ENCODE measurements at regions not wholly inside any gene's neighbourhood (a gene's known extent, or its start where the extent isn't known, plus 50 kb on each side); places are given as distances from the start of the nearest gene placed in this dataset.
A peak's percentile ranks its signal among the peaks of the same experiment; 100 is the strongest.

DNA sequence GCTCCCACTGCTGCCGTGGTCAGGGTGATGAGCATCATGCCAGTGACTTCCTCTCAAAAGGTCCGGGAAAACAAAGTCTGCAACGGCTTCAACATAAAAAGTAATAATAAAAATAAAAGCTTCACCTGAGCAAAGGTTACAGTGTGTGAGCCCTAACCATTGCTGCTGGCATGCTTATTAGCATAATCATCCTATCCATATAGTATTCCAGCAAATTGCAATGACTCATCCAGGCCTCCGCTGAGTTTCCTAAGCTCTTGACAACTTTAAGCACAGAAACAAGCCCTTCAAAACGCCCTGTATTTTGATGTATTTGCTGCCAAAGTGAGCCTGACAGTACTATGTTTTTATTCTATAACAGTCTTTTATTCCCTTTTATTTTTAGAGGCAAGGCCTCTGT, 100.5 kb downstream of the AASDH start:
- DNase-seq = no peak

DNA sequence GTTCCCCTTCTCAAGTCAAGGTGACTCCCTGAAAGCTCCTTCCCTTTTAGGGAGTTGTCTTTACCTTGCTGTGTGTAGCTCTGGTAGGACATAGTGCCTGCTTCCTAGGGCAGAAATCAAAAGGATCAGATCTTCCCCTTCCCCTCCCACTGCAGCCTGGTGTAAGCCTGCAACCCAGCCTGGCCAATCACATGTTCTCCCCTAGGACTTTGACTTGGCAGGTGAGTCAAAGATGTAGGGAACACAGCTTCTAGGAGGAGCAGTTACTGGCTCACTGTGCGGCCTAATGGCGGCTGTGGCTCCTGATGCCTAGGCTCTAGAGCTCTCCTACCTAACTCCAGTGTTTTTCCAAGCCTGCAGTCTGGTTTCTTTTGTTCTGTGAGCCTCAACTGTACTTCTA, 103.9 kb downstream of the AASDH start:
- no peak for DNase-seq

DNA sequence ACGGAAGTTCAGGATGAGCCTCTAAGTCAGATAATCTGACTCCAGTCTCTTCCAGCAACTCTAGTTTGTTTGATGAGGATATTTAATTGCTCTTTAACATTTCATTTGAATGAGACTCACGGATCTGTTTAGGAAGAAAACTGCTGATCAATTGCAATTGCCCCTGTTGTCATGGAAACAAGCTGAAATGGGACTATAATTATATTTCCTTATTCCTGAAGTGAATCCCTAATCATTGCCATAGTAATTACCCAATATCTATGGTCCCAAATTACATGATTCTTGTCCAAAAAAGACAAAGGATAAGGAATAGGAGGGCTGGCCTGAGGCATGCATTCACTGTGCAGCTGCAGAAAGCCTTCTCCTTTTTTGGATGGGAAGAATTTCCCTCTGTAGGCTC, 105.3 kb downstream of the AASDH start:
- no peak for DNase-seq

DNA sequence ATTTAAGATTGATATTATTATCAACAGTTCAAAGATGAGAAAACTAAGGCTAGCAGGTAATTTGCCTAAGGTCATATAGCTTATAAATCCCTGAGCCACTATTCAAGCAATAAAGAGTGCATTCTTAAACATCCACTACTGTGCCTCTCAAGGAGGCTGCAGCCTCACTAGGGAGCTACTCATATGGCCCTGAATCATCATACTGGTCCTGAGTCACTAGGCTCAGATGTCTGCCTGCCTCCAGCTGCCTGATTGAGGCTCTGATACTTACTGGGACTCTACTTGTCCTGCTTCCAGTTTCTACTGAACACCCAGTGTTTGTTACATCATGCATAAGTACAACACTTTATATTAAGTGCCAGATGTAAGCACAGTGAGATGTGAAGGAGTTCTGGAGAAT, 110.7 kb downstream of the AASDH start:
- no peak for DNase-seq

DNA sequence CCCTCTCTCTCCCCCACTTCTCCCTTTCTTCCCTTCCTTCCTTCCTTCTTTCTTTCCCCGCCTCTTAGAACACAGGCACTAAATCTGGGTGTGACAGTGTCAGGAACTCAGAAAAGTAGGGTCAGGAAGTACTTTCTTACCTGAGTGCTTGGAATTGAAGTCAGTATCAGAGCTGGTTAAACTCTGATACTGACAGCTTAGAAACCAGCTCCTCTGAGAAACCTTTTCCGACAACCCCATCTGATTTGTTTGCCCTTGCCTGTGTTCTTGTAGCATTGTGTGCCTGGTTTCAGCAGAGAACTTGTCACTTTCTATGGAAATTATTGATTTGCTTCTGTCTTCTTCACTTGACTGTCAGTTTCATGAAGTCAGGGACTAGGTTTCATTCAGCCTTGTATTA, 113.9 kb downstream of the AASDH start:
- no peak for DNase-seq

- DNase-seq = no peak
Observed at GRCh38 chr4:56272927-56273326, 114.4 kb downstream of the AASDH start.

- no peak for DNase-seq
Observed at GRCh38 chr4:56272003-56272402, 115.3 kb downstream of the AASDH start.

- no peak for DNase-seq
Observed at GRCh38 chr4:56271131-56271530, 116.2 kb downstream of the AASDH start.

GRCh38 chr4:56267558-56267957, 119.7 kb downstream of the AASDH start:
- DNase-seq = no peak

DNA sequence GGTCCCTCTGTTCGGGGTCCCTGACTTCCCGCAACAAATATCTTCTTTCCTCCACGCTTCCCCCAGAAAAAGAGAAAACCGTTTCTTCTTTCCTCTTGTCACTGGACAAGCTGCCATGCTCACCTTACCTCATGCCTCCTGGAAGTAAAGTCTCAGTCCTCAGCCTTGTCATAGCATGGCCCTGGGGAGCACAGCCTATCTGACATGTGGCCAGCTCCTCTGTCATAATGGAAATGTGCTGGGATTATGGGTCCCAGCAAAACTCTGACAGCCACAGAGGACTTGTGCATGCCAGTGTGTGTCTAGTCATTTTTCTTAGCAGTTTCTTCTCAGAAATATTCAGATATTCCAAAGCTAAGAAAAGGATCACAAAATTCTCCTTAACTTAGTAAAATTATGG, 122.4 kb downstream of the AASDH start:
- DNase-seq = no peak

GRCh38 chr4:56261027-56261426, 126.3 kb downstream of the AASDH start:
- peak; percentile 49 to 65 for DNase-seq

- DNase-seq = no peak
Observed at GRCh38 chr4:56260320-56260719, 127.0 kb downstream of the AASDH start.

- DNase-seq = no peak
Observed at GRCh38 chr4:56259655-56260054, 127.6 kb downstream of the AASDH start.

GRCh38 chr4:56255820-56256219, 131.5 kb downstream of the AASDH start:
- no peak for DNase-seq

GRCh38 chr4:56253666-56254305, 133.5 kb downstream of the AASDH start:
- DNase-seq = no peak

DNA sequence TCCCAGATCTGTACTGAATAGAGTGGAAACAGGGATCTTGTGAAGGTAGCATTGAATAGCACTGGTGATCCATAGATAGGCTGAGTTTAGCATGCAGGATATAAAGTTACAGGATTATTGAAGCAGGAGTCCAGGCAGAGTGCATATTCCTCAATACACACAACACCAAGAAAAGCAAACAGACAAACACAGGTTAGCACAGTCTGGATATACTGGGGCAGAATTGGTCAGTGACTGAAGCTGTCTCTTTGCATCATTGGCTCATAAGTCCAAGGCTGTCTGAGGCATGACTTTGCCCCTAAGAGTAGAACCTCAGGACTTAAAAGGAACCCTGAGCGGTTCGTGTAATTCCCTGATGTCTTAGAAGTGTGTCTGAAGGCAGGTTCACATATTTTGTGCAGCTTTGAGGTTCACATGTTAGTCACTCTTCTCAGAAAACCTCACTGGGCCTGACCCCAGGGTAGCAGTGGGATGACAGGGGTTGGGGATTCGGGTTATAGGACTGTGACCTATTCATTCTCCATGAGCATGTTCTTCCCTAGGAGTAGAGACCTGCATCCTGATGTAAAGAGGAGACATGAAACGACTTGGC, 134.6 kb downstream of the AASDH start:
- no peak for DNase-seq

DNA sequence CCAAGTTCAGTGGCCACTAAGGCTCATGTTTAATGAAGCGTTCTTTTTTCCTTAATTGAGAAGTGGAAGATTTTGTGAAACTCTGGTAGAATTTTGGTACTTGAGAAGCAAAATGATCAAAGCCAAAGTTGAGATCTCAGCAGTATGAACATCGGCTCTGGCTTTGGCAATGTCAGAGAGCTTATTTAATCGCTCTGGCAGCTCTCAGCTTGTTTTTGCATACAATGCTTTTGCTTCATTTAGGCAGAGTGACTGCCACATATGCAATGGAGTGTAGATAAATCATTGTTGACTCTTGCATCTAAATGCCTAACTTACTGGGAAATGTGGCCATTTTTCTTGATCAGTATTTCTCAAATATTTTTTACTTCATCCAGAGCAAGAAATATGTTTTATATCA, 135.7 kb downstream of the AASDH start:
- no peak for DNase-seq

DNA sequence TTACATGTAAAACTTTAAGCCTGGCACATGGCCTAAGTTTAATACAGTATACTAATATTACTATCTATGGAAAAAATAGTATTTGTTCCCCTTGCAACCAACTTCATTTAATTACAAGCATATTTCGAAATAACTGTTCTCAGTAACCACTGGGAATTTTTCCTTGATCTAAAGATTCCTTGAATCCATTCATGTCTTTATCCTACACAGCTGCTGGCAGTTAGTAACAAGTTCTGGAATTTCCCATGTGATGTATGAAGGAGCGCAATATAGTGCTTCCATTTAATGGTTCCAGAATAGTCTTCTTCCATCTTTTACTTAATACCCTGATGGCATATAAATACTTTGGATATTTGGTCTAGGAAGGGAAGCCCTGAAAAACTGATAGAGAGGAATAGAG, 136.5 kb downstream of the AASDH start:
- DNase-seq = no peak

DNA sequence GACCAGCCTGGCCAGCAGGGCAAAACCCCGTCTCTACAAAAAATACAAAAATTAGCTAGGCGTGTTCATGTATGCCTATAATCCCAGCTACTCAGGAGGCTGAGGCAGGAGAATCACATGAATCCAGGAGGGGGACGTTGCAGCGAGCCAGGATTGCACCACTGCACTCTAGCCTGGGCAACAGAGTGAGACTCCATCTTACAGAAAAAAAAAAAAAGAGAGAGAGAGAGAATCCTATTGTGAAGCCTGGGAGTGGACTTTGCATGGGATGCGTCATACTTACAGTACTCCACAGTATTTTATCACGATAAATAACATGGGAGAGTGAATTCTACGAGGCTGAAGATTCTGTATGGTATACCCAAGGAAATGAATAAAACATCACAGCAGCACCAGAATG, 139.6 kb downstream of the AASDH start:
- no peak for DNase-seq

DNA sequence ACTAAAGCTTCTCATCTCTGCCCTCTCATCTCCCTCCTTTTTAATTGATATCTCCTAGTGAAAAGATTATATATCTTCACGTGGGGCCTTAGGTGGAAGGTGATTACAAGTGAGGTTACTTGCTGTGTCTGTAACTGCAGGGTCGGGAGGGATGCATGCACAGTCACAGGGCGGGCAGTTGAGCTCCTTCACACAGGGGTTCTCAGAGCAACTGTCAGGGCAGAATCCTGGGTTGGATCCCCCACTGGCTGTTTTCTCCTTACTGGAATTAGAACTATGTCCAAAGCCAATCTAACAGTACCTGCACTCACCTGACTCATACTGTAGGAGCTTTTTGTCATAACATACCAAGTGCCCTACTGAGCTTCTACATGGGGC, 141.1 kb downstream of the AASDH start:
- no peak for DNase-seq

DNA sequence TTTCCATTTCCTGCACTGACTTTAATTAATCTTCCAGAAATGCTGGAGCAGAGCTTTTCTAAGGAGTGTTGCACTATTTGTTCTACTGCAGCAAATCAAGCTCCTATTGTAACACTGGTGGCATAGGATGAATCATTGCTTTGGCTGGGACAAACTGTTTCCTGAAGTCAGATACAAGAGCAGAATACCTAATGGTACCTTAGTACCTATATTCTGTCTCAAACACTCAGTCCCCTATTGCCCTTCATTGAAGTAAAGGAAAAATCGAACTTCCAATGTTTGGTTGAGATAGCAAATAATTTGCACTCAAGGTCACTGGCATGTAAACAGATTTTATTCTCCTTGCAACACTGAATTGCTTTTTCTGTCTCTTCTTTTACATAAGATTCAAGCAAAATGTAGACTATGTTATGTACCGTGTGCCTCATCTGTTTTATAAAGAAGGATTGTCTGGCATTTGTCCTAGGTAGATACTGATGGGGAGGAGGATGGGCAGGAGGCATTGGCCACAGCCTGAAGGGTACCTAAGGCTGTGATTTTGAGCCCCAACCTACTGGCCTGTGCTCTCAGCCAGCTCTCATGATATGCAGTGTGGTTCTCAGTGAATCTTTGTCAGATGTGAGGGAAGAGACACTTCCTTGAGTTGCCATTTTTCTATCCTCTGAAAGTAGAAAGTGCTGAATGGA, 141.6 kb downstream of the AASDH start:
- DNase-seq = no peak

- no peak for DNase-seq
Observed at GRCh38 chr4:56244681-56245080, 142.6 kb downstream of the AASDH start.

DNA sequence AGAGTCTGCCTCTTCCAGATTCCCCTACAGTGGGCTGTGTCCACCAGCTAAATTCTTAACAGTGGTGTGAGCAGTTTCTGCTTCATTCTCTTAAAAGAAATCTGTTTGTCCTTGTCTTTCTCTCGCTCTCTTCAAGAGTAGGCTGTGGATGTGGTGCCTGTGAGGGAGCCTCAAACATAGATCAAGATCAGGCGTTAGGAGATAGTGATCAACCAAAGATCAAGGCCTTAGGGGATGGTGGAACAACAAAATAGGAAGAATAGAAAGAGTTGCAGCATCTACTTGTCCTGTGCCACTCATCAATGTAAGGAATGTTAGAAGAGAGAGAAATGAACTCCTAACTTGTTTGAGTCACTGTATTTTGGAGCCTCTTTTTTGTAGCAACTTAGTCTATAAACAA, 144.2 kb downstream of the AASDH start:
- no peak for DNase-seq

DNA sequence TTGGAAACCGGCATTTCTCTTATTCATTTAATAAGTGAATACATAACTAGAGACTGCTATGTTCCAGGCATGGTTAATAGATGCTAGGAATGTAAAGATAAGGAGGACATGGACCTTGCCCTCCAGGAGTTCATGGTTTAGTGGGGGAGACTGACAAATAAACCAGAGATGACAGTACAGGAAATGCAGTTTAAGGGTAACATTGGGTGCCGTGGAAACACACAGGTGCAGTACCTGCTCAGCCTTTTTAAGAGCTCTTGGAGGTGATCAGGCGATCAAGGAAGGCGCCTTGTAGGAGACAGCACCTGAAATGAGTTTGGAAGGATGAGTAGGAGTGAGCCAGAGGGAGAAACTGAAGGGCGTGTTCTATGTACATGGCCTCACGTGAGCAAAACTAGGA, 145.8 kb downstream of the AASDH start:
- no peak for DNase-seq
